Lower leg skin (tissue), 3 donors: ENCODE measurements at regions not wholly inside any gene's neighbourhood (a gene's known extent, or its start where the extent isn't known, plus 50 kb on each side); places are given as distances from the start of the nearest gene placed in this dataset.

ENCODE experiments used
- CTCF ChIP-seq, 3 donors: fragments of 450-650 bp; IDR thresholded peaks; one replicate each; pipeline ENCODE4 v1.5.1; 2016; ENCODE audit warnings: antibody characterized with exemption in 3 of 3, mild to moderate bottlenecking in 3 of 3, moderate library complexity in 2 of 3
- POLR2A ChIP-seq, 2 donors: fragments of 450-650 bp; IDR thresholded peaks; one replicate each; pipeline ENCODE4 v1.6.1; 2016 to 2017; ENCODE audit warnings: antibody characterized with exemption in 2 of 2, mild to moderate bottlenecking in 1 of 2, moderate library complexity in 1 of 2

DNA sequence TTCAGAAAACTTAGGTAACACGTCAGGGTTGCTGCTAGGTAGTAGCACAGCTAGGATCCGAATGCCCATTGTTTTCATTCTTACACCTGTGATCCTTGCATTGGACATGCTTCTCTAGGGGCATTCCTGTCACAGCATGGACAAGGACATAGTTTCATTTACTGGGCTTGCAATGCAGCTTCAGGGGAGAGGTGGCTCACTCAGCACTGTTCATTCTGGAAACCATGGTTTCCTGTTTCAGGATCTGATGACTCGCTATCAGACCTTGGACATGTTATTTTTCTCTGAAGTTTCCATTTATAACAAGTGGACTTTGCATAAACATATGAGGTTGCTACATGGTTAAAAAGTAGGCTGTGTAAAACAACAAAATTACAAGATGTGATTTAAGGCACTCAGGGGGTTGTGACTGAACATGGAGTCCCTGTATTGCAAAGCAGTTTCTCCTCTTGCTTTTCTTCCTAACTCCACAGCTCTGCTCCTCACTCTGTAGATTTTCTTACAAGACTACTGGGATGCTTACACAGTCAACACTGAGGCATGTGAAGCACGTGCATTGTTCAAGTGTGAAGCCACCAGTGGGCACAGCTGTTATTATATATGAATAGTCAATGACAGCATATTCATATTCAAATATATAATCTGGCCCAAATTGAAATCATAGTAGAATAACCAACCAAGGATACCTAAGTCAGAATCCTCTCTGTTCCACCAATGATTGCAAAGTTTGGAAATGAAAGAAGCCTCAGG, 66.1 kb upstream of the STK32A start:
- TF ChIP-seq CTCF (IDR thresholded peaks at IDR 0.05), result no peak
- TF ChIP-seq POLR2A (IDR thresholded peaks at IDR 0.05), result no peak
